ENCODE measurements at regions not wholly inside any gene's neighbourhood (a gene's known extent, or its start where the extent isn't known, plus 50 kb on each side); places are given as distances from the start of the nearest gene placed in this dataset.

DNA sequence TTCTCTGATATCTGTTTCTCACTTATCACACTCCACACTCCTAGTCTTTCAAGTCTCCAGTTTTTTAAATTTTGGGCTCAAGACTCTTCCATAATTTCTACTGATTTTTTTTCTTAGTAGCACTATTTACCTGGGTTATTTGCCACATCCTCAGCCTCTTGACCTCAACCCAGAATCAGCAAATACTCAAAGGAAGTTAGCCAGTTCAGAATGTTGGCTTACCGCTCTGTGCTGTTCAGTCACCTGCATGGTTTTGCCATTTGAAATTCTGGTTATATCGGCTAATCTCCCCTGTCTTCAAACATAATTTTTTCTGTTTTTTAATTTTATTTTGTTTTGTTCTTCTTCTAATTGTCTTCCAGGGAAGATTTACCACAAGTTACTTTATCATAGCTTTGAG is 412.6 kb downstream of the PTH2R start:
- CTCF ChIA-PET = no interaction called here
- Histone ChIP-seq H3K27me3 (ENCODE audit: control insufficient read depth, insufficient read depth, low read length) (no peaks in the 10 kb centered on the region), H3K4me3 (ENCODE audit: low read depth, low read length) (no peak overlapping the region), H3K36me3 (ENCODE audit: control insufficient read depth, insufficient read depth, low read length) (no peaks in the 10 kb centered on the region)
- POLR2A ChIA-PET = no interaction called here
- no peak for DNase-seq (ENCODE audit: low read depth)
- TF ChIP-seq, protein P1, sequence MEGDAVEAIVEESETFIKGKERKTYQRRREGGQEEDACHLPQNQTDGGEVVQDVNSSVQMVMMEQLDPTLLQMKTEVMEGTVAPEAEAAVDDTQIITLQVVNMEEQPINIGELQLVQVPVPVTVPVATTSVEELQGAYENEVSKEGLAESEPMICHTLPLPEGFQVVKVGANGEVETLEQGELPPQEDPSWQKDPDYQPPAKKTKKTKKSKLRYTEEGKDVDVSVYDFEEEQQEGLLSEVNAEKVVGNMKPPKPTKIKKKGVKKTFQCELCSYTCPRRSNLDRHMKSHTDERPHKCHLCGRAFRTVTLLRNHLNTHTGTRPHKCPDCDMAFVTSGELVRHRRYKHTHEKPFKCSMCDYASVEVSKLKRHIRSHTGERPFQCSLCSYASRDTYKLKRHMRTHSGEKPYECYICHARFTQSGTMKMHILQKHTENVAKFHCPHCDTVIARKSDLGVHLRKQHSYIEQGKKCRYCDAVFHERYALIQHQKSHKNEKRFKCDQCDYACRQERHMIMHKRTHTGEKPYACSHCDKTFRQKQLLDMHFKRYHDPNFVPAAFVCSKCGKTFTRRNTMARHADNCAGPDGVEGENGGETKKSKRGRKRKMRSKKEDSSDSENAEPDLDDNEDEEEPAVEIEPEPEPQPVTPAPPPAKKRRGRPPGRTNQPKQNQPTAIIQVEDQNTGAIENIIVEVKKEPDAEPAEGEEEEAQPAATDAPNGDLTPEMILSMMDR (IDR thresholded peaks at IDR 0.05; ENCODE audit: insufficient read depth, low read depth, low read length) = no peak

DNA sequence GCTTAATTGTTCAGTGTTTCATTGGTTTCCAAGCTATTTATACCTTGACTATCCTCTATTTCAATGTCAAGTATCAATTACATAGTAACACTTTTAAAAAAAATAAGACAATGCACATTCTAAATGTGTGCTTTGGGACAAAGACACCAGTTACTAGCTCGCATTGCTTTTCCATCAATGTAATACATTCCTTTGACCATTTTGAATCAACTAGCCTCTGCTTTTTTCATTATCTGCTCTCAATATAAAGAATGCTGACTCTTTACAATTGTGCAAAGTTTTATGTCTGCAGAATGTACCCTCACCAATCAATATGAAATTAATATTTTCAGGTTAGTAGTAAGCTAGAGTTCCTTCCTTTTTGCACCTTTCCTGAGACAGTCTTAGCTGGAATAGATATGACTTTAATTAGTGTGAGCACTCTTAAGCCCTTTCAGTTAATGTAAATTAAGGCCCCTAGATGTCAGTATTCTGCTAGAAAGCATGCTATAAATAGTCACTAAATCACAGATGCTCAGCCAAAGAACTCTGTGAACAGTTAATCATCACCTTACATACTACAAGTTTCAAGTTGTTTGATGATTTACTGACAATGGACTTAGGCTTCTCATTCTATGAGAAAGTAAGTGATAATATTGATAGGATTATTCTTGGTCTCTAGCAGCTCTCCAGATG is 413.6 kb downstream of the PTH2R start:
- TF ChIP-seq, protein P1 (IDR thresholded peaks at IDR 0.05; ENCODE audit: insufficient read depth, low read depth, low read length) = no peak
- POLR2A ChIA-PET = no interaction called here
- no peaks in the 10 kb centered on the region for H3K36me3 ChIP-seq (ENCODE audit: control insufficient read depth, insufficient read depth, low read length)
- H3K27me3 ChIP-seq (ENCODE audit: control insufficient read depth, insufficient read depth, low read length) = no peaks in the 10 kb centered on the region
- CTCF ChIA-PET = no interaction called here
- H3K4me3 ChIP-seq (ENCODE audit: low read depth, low read length) = no peak overlapping the region
- no peak for DNase-seq (ENCODE audit: low read depth)

DNA sequence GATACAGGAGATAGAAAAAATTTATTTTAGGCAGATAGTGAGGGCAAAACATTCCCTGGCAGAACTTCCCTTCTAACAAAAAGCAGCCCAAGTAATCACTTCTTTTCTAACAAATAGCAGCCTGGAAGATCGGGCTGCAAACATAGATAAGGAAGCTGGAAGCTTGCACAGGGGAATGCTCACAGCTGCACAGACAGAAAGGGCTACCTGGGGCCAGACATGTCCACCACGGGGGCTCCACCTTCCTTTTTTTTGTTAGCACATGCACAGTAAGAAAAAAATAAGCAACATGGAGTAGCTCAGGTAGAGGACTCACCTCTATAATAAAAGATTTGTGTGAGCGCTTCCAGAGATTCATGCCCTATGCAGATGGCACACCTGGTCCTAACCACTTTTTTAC is 420.5 kb downstream of the PTH2R start:
- ChIA-PET CTCF (interaction anchor here (0.6 kb wide), 1 partner anchor 356 kb away, joined by 3 read pairs; no protein-coding TSS in a partner anchor), POLR2A (no interaction called here)
- Histone ChIP-seq H3K27me3 (ENCODE audit: control insufficient read depth, insufficient read depth, low read length) (no peaks in the 10 kb centered on the region), H3K36me3 (ENCODE audit: control insufficient read depth, insufficient read depth, low read length) (no peaks in the 10 kb centered on the region), H3K4me3 (ENCODE audit: low read depth, low read length) (no peak overlapping the region)
- TF ChIP-seq, protein P1 (IDR thresholded peaks at IDR 0.05; ENCODE audit: insufficient read depth, low read depth, low read length) = no peak
- no peak for DNase-seq (ENCODE audit: low read depth)

DNA sequence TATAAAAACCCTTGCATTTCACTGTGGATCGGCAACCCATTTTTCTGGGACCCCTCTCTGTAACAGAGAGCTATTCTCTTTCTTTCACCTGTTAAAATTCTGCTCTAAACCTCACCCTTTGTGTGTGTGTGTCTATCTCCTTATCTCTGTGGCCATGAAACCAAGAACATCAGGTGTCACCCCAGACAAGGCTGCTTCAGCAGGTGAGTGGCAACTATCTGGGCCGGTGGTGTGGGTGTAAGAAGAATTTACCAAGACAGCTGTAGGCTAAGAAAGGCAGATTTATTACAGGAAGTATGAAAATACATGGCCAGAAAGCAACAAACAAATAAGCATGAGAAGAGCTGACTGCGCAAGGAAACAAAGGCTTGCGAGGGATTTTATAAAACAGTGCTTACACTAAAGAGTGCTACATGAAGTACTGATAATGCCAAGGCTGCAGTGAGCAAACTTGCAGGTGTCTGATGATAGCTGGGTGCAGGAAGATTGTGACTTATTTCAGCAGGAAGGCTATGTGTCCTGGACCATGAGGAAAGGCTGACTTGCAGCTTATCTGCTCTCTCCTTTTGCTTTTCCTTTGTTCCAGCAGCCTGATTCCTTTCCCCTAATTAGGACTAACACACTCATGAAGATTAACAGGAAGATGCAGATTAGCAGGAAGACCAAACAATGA is 421.1 kb downstream of the PTH2R start:
- Histone ChIP-seq H3K27me3 (ENCODE audit: control insufficient read depth, insufficient read depth, low read length) (no peaks in the 10 kb centered on the region), H3K4me3 (ENCODE audit: low read depth, low read length) (no peak overlapping the region), H3K36me3 (ENCODE audit: control insufficient read depth, insufficient read depth, low read length) (no peaks in the 10 kb centered on the region)
- CTCF ChIA-PET = interaction anchor here (0.6 kb wide), 1 partner anchor 357 kb away, joined by 3 read pairs; no protein-coding TSS in a partner anchor
- TF ChIP-seq, protein P1 (IDR thresholded peaks at IDR 0.05; ENCODE audit: insufficient read depth, low read depth, low read length) = no peak
- no peak for DNase-seq (ENCODE audit: low read depth)
- POLR2A ChIA-PET = no interaction called here

DNA sequence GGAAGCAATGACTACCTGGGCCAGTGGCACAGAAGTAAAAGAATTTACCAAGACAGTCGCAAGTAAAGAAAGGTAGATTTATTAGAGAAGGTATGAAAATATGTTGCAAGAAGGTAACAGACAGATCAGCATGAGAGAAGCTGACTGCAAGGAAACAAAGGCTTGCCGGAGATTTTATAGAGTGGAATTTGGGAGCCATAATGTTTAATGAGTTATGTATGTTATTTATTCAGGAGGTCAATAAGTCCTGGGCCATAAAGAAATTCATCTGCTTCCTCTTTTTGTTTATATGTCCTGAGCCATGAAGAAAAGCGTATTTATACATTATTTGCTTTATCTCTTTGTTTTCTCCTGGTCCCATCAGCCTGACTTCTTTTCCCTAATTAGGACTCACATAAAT is 423.6 kb downstream of the PTH2R start:
- POLR2A ChIA-PET = no interaction called here
- TF ChIP-seq, protein P1 (IDR thresholded peaks at IDR 0.05; ENCODE audit: insufficient read depth, low read depth, low read length) = no peak
- CTCF ChIA-PET = no interaction called here

More for the DNA sequence above, 423.6 kb downstream of the PTH2R start:
- H3K4me3 ChIP-seq (ENCODE audit: low read depth, low read length) = no peak overlapping the region
- no peaks in the 10 kb centered on the region for H3K27me3 ChIP-seq (ENCODE audit: control insufficient read depth, insufficient read depth, low read length)
- no peaks in the 10 kb centered on the region for H3K36me3 ChIP-seq (ENCODE audit: control insufficient read depth, insufficient read depth, low read length)
- DNase-seq (ENCODE audit: low read depth) = no peak

Data from BJ (cell line).